SK-N-SH treated with all-trans-retinoic acid at 6 μM for 48 hours (cell line): ENCODE measurements at regions not wholly inside any gene's neighbourhood (a gene's known extent, or its start where the extent isn't known, plus 50 kb on each side); places are given as distances from the start of the nearest gene placed in this dataset.

Experiments
- ATAC-seq: fragments of 200-7000 bp; cut with Tn5 transposase; 3 replicates; pipeline ENCODE4 v1.9.1; 2020; ENCODE audit warnings: mild to moderate bottlenecking, moderate library complexity
- ARNTL ChIP-seq: fragments of 450-650 bp; formaldehyde crosslinking; IDR thresholded peaks from 2 replicates; pipeline ENCODE4 v1.5.0; 2020; ENCODE audit warnings: low read depth, mild to moderate bottlenecking, moderate library complexity, borderline replicate concordance
- BACH2 ChIP-seq: fragments of 250-450 bp; sonication (Bioruptor Pico); IDR thresholded peaks from 2 replicates; pipeline ENCODE4 v1.9.0; 2021; ENCODE audit warnings: mild to moderate bottlenecking, borderline replicate concordance
- CSDC2 ChIP-seq: fragments of 250-450 bp; sonication (Bioruptor Pico); IDR thresholded peaks from 2 replicates; pipeline ENCODE4 v1.5.0; 2020; ENCODE audit warnings: mild to moderate bottlenecking, moderate library complexity
- ESRRG ChIP-seq: fragments of 250-450 bp; sonication (Bioruptor Pico); IDR thresholded peaks from 2 replicates; pipeline ENCODE4 v1.6.1; 2021; ENCODE audit warnings: mild to moderate bottlenecking
- GLIS3 ChIP-seq: fragments of 250-450 bp; sonication (Bioruptor Pico); IDR thresholded peaks from 2 replicates; pipeline ENCODE4 v1.5.0; 2020; ENCODE audit warnings: mild to moderate bottlenecking, moderate library complexity
- ISL1 ChIP-seq: fragments of 250-450 bp; sonication (Bioruptor Pico); IDR thresholded peaks from 2 replicates; pipeline ENCODE4 v2.1.2; 2022; ENCODE audit warnings: mild to moderate bottlenecking, moderate library complexity
- OSR1 ChIP-seq: fragments of 250-450 bp; sonication (Bioruptor Pico); IDR thresholded peaks from 2 replicates; pipeline ENCODE4 v1.8.0; 2022; ENCODE audit warnings: moderate library complexity, mild to moderate bottlenecking, inconsistent platforms
- PPARA ChIP-seq: fragments of 250-450 bp; sonication (Bioruptor Pico); IDR thresholded peaks from 2 replicates; pipeline ENCODE4 v1.5.0; 2020; ENCODE audit warnings: mild to moderate bottlenecking, borderline replicate concordance
- RARB ChIP-seq: fragments of 250-450 bp; sonication (Bioruptor Pico); IDR thresholded peaks from 2 replicates; pipeline ENCODE4 v1.8.0; 2021; ENCODE audit warnings: mild to moderate bottlenecking, moderate library complexity
- SNAI2 ChIP-seq: fragments of 250-450 bp; sonication (Bioruptor Pico); IDR thresholded peaks from 2 replicates; pipeline ENCODE4 v1.5.0; 2020; ENCODE audit warnings: mild to moderate bottlenecking, moderate library complexity
- TCF4 ChIP-seq: fragments of 250-450 bp; sonication (Bioruptor Pico); IDR thresholded peaks from 2 replicates; pipeline ENCODE4 v1.8.0; 2021; ENCODE audit warnings: mild to moderate bottlenecking, moderate library complexity, borderline replicate concordance
- ZC3H10 ChIP-seq: fragments of 250-450 bp; sonication (Bioruptor Pico); IDR thresholded peaks from 2 replicates; pipeline ENCODE4 v1.5.1; 2021; ENCODE audit warnings: mild to moderate bottlenecking, moderate library complexity
- ZFP3 ChIP-seq: fragments of 250-450 bp; sonication (Bioruptor Pico); IDR thresholded peaks from 2 replicates; pipeline ENCODE4 v1.5.0; 2020; ENCODE audit warnings: mild to moderate bottlenecking, moderate library complexity
- ZFP30 ChIP-seq: fragments of 450-650 bp; formaldehyde crosslinking; IDR thresholded peaks from 2 replicates; pipeline ENCODE4 v1.5.0; 2022; ENCODE audit warnings: mild to moderate bottlenecking, moderate library complexity
- ZNF565 ChIP-seq: fragments of 450-650 bp; formaldehyde crosslinking; conservative IDR thresholded peaks from 2 replicates; pipeline ENCODE4 v1.5.0; 2020; ENCODE audit warnings: low read depth, mild to moderate bottlenecking, moderate library complexity
- ZNF70 ChIP-seq: fragments of 450-650 bp; formaldehyde crosslinking; IDR thresholded peaks from 2 replicates; pipeline ENCODE4 v1.5.0; 2020; ENCODE audit warnings: mild to moderate bottlenecking, moderate library complexity
- ZNF8 ChIP-seq: fragments of 450-650 bp; formaldehyde crosslinking; IDR thresholded peaks from 2 replicates; pipeline ENCODE4 v1.5.0; 2020; ENCODE audit warnings: mild to moderate bottlenecking, moderate library complexity
- TF ChIP-seq, protein P1 (sequence below): fragments of 250-450 bp; sonication (Bioruptor Pico); IDR thresholded peaks from 2 replicates; pipeline ENCODE4 v1.8.0; 2020; ENCODE audit warnings: mild to moderate bottlenecking, moderate library complexity, borderline replicate concordance
- TF ChIP-seq, protein P2 (sequence below): fragments of 250-450 bp; sonication (Bioruptor Pico); IDR thresholded peaks from 2 replicates; pipeline ENCODE4 v1.5.1; 2020; ENCODE audit warnings: low read depth, mild to moderate bottlenecking, moderate library complexity
- TF ChIP-seq, protein P3 (sequence below): fragments of 250-450 bp; sonication (Bioruptor Pico); IDR thresholded peaks from 2 replicates; pipeline ENCODE4 v1.8.0; 2021; ENCODE audit warnings: low read depth, mild to moderate bottlenecking, moderate library complexity, borderline replicate concordance
- TF ChIP-seq, protein P4 (sequence below): fragments of 250-450 bp; sonication (Bioruptor Pico); IDR thresholded peaks from 2 replicates; pipeline ENCODE4 v1.5.0; 2020; ENCODE audit warnings: mild to moderate bottlenecking, moderate library complexity

DNA sequence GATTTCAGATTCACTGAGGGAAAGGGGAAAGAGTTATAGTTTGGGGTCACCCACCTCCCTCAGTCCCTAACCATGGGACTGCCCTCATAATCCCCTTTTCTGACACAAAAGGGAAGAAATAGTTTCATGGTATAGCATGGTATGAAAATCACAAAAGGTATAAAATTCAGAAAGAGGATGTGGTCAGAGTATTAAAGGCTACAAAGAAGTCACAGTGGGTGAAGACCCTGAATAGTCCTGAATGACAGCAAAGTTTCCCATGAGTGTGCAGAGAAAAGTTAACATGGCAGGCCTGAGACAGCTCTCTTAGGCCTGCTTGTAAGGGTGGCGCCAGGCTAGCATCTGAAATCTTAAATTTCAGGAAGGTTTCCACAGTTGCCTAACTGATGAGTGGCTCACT, 290.6 kb upstream of the ZNF608 start:
- TF ChIP-seq, protein P1, sequence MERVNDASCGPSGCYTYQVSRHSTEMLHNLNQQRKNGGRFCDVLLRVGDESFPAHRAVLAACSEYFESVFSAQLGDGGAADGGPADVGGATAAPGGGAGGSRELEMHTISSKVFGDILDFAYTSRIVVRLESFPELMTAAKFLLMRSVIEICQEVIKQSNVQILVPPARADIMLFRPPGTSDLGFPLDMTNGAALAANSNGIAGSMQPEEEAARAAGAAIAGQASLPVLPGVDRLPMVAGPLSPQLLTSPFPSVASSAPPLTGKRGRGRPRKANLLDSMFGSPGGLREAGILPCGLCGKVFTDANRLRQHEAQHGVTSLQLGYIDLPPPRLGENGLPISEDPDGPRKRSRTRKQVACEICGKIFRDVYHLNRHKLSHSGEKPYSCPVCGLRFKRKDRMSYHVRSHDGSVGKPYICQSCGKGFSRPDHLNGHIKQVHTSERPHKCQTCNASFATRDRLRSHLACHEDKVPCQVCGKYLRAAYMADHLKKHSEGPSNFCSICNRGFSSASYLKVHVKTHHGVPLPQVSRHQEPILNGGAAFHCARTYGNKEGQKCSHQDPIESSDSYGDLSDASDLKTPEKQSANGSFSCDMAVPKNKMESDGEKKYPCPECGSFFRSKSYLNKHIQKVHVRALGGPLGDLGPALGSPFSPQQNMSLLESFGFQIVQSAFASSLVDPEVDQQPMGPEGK: no peak
- TF ChIP-seq ESRRG (CRISPR knock-in tag): no peak
- TF ChIP-seq, all 23 proteins: peak for 0
- ATAC-seq: no peak

DNA sequence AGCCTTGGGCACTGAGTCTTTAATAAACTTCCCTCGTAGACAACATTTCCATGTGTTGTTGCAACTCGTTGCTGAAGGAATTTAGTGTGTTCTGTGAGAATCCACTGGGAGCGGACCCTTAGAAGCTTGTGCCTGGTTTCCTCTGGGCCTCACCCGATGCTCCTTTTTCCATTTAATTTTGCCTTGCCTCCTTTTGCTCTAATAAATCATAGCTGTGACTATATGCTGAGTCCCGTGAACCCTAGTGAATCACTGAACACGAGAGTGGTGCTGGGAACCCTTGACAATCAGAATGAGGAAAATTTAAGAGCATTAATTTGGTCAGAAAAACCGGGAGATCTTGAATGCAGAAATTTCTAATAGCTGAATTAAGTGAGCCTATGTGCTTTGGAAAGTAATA, 291.1 kb upstream of the ZNF608 start:
- TF ChIP-seq ZFP30 (no peak), BACH2 (CRISPR knock-in tag) (no peak), CSDC2 (CRISPR knock-in tag) (no peak), SNAI2 (no peak), ZNF565 (no peak), ARNTL (no peak), RARB (CRISPR knock-in tag) (no peak), ZC3H10 (CRISPR knock-in tag) (no peak), OSR1 (CRISPR knock-in tag) (no peak), ISL1 (CRISPR knock-in tag) (no peak), GLIS3 (CRISPR knock-in tag) (no peak), ZNF70 (CRISPR knock-in tag) (no peak)
- TF ChIP-seq, protein P2, sequence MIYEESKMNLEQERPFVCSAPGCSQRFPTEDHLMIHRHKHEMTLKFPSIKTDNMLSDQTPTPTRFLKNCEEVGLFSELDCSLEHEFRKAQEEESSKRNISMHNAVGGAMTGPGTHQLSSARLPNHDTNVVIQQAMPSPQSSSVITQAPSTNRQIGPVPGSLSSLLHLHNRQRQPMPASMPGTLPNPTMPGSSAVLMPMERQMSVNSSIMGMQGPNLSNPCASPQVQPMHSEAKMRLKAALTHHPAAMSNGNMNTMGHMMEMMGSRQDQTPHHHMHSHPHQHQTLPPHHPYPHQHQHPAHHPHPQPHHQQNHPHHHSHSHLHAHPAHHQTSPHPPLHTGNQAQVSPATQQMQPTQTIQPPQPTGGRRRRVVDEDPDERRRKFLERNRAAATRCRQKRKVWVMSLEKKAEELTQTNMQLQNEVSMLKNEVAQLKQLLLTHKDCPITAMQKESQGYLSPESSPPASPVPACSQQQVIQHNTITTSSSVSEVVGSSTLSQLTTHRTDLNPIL (CRISPR knock-in tag): no peak
- TF ChIP-seq, protein P3, sequence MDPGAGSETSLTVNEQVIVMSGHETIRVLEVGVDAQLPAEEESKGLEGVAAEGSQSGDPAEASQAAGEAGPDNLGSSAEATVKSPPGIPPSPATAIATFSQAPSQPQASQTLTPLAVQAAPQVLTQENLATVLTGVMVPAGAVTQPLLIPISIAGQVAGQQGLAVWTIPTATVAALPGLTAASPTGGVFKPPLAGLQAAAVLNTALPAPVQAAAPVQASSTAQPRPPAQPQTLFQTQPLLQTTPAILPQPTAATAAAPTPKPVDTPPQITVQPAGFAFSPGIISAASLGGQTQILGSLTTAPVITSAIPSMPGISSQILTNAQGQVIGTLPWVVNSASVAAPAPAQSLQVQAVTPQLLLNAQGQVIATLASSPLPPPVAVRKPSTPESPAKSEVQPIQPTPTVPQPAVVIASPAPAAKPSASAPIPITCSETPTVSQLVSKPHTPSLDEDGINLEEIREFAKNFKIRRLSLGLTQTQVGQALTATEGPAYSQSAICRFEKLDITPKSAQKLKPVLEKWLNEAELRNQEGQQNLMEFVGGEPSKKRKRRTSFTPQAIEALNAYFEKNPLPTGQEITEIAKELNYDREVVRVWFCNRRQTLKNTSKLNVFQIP (CRISPR knock-in tag): no peak
- TF ChIP-seq, protein P4, sequence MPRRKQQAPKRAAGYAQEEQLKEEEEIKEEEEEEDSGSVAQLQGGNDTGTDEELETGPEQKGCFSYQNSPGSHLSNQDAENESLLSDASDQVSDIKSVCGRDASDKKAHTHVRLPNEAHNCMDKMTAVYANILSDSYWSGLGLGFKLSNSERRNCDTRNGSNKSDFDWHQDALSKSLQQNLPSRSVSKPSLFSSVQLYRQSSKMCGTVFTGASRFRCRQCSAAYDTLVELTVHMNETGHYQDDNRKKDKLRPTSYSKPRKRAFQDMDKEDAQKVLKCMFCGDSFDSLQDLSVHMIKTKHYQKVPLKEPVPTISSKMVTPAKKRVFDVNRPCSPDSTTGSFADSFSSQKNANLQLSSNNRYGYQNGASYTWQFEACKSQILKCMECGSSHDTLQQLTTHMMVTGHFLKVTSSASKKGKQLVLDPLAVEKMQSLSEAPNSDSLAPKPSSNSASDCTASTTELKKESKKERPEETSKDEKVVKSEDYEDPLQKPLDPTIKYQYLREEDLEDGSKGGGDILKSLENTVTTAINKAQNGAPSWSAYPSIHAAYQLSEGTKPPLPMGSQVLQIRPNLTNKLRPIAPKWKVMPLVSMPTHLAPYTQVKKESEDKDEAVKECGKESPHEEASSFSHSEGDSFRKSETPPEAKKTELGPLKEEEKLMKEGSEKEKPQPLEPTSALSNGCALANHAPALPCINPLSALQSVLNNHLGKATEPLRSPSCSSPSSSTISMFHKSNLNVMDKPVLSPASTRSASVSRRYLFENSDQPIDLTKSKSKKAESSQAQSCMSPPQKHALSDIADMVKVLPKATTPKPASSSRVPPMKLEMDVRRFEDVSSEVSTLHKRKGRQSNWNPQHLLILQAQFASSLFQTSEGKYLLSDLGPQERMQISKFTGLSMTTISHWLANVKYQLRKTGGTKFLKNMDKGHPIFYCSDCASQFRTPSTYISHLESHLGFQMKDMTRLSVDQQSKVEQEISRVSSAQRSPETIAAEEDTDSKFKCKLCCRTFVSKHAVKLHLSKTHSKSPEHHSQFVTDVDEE (CRISPR knock-in tag): no peak
- TF ChIP-seq, all 23 proteins: peak for 0
- ATAC-seq: no peak

DNA sequence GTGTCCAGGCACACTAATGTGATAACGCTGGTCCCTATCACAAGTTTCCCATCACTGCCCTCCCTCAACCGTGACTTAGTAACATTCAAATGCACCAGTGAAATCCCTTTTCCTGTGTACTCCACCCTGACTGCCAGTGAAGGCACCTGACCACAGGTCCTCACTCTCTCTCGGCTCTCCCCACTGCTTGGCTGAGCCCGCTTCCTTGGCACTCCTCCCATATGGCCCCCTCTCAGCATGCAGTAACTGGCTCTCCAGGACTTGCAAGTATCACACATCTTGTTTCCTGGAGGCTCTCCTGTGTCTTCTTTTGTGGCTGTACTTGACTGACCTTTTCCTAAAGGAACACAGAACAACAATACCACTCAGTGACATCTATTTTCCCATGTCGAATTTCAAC, 292.0 kb upstream of the ZNF608 start:
- TF ChIP-seq TCF4 (CRISPR knock-in tag) (no peak), ZFP30 (no peak), ESRRG (CRISPR knock-in tag) (no peak), ZFP3 (CRISPR knock-in tag) (no peak)
- TF ChIP-seq, protein P1: no peak
- no peak for ATAC-seq

DNA sequence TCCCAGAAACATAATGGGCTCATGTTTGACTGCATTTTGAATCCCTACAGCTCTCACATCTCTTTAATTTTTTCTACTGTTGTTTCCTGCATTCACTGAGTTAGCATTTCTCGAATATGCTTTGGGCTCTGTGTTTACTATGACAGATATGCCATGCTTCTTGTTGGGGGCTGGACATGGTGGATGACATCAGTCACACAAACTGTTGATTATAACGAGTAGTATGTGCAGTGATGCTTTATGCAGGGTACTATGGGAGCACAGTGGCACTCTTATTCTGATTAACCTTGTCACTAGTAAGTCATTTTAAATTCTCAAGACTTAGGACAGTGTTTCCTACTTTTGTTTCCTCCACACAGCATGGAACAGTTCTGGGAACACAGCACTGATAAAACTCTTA, 295.4 kb upstream of the ZNF608 start:
- no peak for ATAC-seq
- TF ChIP-seq, protein P1: no peak
- TF ChIP-seq PPARA (CRISPR knock-in tag): no peak
- no peak for TF ChIP-seq SNAI2
- TF ChIP-seq, protein P3 (CRISPR knock-in tag): no peak
- TF ChIP-seq ZNF8 (CRISPR knock-in tag): no peak
- TF ChIP-seq TCF4 (CRISPR knock-in tag): no peak
- TF ChIP-seq, protein P2 (CRISPR knock-in tag): no peak
- no peak for TF ChIP-seq BACH2 (CRISPR knock-in tag)
